A172 (cell line): ENCODE measurements at regions not wholly inside any gene's neighbourhood (a gene's known extent, or its start where the extent isn't known, plus 50 kb on each side); places are given as distances from the start of the nearest gene placed in this dataset.
A peak's percentile ranks its signal among the peaks of the same experiment; 100 is the strongest.

Experiments
- DNase-seq: peaks from one replicate; pipeline ENCODE4 v3.0.0-alpha.2; 2015; ENCODE audit warnings: low spot score

DNA sequence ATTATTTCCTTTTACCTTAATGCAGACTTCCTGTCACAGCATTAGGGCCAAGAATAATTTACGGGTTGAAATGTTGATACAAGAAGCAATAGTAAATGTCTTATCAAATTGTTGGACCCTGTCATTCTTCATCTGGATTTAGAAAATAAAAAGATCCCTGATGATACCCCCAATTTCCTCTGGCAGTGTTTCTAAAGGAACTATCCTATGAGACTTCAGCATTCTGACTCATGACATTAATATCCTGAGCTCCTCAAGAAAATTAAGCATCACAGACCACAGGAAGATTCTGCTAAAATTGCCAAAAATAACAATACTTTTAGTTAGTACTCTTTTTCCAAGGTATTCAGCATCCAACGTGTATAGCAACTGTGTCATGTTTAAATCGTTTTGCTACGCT is 490.5 kb upstream of the ANKRD30A start:
- DNase-seq: peak; percentile 81

DNA sequence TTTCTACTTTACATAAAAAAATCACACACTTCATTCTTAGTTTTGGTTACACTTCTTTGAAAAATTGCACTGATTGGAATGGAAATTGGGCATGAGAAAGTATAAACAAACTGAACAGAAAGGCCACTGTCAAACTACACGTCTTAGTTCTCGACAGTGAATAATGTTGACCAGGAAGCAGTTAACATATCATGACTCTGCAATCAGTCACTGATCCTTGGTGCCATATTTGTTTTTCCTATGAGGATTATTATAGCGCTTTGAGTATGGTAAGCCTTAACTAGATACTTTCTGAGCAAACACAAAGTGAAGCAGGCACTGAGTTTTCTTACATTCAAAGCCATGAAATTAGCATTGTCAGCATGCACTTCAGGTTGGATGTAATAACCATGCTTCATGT is 495.1 kb upstream of the ANKRD30A start:
- no peak for DNase-seq

- no peak for DNase-seq
Observed at GRCh38 chr10:36629476-36629875, 495.9 kb upstream of the ANKRD30A start.

GRCh38 chr10:36624551-36625100 is 500.8 kb upstream of the ANKRD30A start:
- DNase-seq: no peak

- peak; percentile 17 for DNase-seq
Observed at GRCh38 chr10:36621346-36621745, 504.1 kb upstream of the ANKRD30A start.

- DNase-seq: no peak
Observed at GRCh38 chr10:36612436-36612835, 513.0 kb upstream of the ANKRD30A start.

GRCh38 chr10:36608866-36609265 is 516.5 kb upstream of the ANKRD30A start:
- peak; percentile 28 for DNase-seq

DNA sequence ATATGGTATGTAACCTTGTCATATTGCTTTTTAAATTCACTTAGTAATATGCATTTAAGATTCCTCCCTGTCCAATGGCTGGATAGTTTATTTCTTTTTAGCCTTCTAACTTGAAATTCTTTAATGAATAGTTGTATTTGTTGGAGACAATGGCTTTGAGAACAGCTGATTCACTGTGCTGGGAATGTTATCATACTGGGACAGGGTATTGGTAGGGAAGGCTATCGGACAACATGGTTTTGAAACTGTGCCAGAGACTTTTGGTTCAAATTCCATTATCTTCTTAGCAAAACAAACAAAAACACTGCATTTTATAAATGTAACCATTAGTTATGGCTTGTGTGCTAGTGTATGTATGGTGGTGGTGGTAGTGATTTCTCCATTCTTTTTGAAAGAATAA is 517.1 kb upstream of the ANKRD30A start:
- DNase-seq: peak; percentile 67

- DNase-seq: peak; percentile 45
Observed at GRCh38 chr10:36606234-36606839, 519.1 kb upstream of the ANKRD30A start.

DNA sequence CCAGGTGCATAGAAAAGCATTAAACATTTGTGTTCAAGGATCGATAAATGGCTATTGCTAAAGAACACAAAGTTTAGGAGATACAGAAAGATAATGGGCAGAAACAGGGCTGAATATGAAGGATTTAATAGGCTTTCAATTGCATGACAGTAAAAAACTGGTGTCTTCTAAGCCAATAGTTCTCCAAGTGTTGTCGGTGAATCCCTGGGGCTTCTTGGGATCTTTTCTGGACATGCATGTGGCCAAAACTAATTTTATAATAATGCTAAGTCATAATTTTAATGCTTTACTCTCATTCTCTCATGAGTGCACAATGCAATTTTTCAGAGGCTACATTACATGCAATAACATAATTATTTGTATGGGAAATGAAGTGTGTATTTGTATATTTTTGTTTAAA is 521.1 kb upstream of the ANKRD30A start:
- DNase-seq: no peak

DNA sequence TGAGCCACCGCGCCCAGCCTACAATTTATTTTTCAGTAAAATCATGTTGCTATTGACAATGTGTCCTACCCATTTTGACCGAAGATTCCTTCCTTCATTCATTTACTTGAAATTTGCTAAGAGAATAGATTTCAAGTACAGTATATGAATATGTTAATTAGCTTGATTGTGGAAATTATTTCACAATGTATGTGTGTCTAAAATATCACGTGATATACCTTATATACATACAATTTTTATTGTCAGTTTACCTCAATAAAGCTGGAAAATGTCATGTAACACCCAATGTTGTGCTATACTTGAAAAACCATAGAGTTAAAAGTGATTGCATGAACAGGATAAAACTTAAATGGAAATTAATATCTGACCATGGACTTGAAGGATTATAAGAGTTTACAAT is 521.7 kb upstream of the ANKRD30A start:
- DNase-seq: no peak

DNA sequence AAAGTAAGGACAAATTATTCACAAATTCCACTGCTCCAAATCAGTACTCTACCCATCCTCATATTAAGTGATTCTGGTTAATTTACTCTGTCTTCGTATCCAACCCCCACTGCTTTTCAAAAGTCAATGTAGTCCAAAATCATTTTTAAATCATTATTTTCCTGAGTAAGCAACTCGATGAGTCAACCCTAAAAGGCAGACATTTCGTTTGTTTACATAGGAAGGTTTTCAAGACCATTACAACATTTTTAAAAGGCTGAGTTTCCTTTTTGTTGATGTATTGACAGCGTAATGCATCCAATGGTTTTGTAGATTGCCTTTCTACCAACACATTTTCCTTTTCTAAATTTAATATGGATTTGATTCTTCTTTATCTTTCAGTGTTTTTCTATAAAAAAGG is 523.0 kb upstream of the ANKRD30A start:
- DNase-seq: peak; percentile 54

- DNase-seq: no peak
Observed at GRCh38 chr10:36597756-36598320, 527.6 kb upstream of the ANKRD30A start.

GRCh38 chr10:36592964-36593363 is 532.4 kb upstream of the ANKRD30A start:
- DNase-seq: no peak

DNA sequence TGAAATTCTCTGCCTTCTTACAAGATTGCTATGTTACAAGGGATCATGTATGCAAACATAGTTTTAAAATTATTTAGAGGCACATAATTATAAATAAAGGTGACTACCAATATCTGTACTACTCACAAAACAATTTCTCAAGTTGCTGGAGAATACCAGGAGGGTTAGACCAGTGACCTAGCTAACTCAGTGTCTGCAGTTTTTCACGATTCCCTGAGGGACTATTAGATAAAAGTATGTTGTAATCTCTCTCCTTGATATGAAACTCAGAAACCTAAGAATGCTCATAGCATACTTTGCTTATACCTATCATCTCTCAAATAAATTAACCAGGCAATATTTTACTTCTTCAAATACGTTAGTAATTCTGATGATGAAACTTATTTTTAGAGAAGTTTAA is 534.0 kb upstream of the ANKRD30A start:
- no peak for DNase-seq

DNA sequence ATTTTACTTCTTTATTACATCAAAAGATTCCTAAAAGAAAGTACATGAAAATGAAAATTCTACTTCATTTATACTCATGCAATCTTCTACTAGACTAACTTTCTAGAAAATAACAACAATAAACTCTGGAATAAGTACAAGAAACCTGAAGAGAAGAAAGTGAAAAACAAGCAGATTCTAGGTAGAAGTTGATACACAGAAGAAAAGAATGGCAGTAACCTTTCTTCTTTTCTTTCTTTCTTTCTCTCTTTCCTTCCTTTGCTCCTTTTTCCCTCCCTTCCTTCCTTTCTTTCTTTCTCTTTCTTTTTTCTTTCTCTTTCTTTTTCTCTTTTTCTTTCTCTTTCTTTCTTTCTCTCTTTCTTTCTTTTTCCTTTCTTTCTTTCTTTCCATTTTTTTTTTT is 541.7 kb upstream of the ANKRD30A start:
- no peak for DNase-seq

GRCh38 chr10:36581237-36581636 is 544.2 kb upstream of the ANKRD30A start:
- DNase-seq: no peak

GRCh38 chr10:36578306-36578705 is 547.1 kb upstream of the ANKRD30A start:
- DNase-seq: peak; percentile 54

DNA sequence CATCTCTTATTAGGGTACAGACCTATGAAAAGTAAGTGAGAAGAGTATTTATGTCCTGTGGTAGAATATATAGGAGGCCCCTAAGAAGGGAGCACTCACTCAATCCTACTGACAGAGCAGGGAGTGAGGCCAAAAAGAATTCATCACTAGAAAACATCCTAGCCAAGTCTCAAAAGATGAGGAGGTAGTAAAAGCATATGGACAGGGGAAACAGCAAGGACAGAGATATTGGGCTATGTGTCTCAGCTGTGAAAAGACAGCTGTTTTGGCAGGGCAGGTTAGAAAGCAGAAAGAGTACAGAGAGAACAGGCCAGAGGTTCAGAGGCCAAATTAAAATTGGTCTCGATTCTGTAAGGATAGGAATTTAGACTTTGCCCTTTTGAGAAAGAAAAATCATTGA is 548.3 kb upstream of the ANKRD30A start:
- DNase-seq: no peak

DNA sequence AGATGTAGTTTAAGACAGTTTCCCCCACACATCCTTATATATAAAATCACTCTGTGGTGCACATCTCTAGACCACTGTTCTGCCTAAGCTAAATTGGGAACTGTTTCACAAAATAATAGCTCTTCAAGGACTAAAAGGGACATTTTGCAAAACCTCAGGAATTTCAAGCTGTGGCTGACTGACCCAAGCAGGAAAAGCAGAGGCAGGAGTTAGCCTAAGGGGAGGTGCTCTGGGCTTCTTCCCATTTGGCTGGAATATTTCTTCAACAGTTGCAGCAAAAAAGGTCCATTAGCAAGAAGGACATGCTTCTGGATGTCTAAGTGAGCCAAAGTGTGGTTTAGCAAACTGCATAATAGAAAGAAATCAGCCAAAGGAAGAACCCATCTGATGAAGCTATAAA is 551.2 kb upstream of the ANKRD30A start:
- DNase-seq: peak; percentile 16

DNA sequence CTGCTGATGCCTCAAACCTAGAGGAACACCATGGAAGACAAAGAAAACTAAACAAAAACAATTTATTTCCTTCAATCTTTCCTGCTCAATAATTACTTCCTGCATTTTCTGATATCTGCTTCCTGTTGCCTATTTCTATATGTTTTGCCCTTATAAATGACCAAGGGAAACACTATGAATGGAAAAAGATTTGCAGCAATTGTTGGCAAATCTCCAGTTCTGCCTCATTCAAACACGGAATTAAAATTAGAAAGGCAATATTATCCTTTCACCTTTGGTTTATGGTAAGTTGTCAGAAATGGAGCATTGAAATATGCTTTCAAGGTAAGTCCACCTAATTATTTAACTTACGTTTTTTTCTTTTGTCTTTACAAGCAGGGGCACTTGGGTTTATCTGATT is 552.2 kb upstream of the ANKRD30A start:
- no peak for DNase-seq

- DNase-seq: no peak
Observed at GRCh38 chr10:36564433-36564832, 561.0 kb upstream of the ANKRD30A start.
